HepG2 (cell line): ENCODE measurements at regions not wholly inside any gene's neighbourhood (a gene's known extent, or its start where the extent isn't known, plus 50 kb on each side); places are given as distances from the start of the nearest gene placed in this dataset.

Source experiments
- ATAC-seq: fragments of 200-7000 bp; cut with Tn5 transposase; 3 replicates; pipeline ENCODE4 v1.9.1; 2020; ENCODE audit warnings: mild to moderate bottlenecking, moderate library complexity
- BruUV-seq: library from RNA; stranded (reverse); fragments of 400-500 nt; replicated peaks from 2 replicates; lab custom pipeline; 2021; lab: Mats Ljungman, UMichigan
- CTCF ChIA-PET: fragments of 300-600 bp; formaldehyde crosslinking; extraction: SDS; loops from one replicate; lab custom pipeline; 2021; ENCODE audit warnings: low total read pairs, inconsistent platforms, low intra/inter-chr PET ratio; lab: Yijun Ruan, JAX
- POLR2A ChIA-PET: fragments of 350-600 bp; sonication (Branson Sonifier 250); formaldehyde crosslinking; loops from one replicate; lab custom pipeline; 2020; ENCODE audit warnings: antibody characterized with exemption, inconsistent platforms; lab: Yijun Ruan, JAX
- DNase-seq: peaks from one replicate; pipeline ENCODE4 v3.0.0-alpha.2; 2015; ENCODE audit warnings: low spot score
- FAIRE-seq: peaks from 3 replicates; lab custom pipeline; 2011; peaks lifted over from hg19 to GRCh38; lab: Jason Lieb, UNC
- H2AFZ ChIP-seq: one replicate; pipeline ENCODE4 v1.6.1; 2011; ENCODE audit warnings: low read length, inconsistent platforms
- H3K27ac ChIP-seq: fragments of 300-600 bp; 3 replicates; pipeline ENCODE4 v1.8.0; 2011; ENCODE audit warnings: mixed run types, mild to moderate bottlenecking, mixed read lengths, low read length, inconsistent platforms; ENCODE audit not compliant: insufficient read depth; ENCODE audit errors: extremely low read length
- H3K27me3 ChIP-seq, 2 experiments: fragments of 200-600 bp in 1 of 2; 2 replicates in 1 of 2; 3 replicates in 1 of 2; pipeline versions ENCODE4 v1.6.0 to v1.8.0; 2011; ENCODE audit warnings: low read length in 2 of 2, mild to moderate bottlenecking in 2 of 2, moderate library complexity in 2 of 2, inconsistent platforms in 1 of 2; ENCODE audit not compliant: insufficient read depth in 2 of 2, control insufficient read depth in 1 of 2
- H3K36me3 ChIP-seq, 2 experiments: fragments of 200-600 bp in 1 of 2; replicated peaks in 1 of 2; 2 replicates in 1 of 2; 3 replicates in 1 of 2; pipeline versions ENCODE4 v1.5.1 to v1.8.0; 2011; ENCODE audit warnings: low read length in 2 of 2, inconsistent platforms in 1 of 2; ENCODE audit not compliant: insufficient read depth in 2 of 2, control insufficient read depth in 1 of 2
- H3K4me1 ChIP-seq: 2 replicates; pipeline ENCODE4 v1.5.1; 2012; ENCODE audit warnings: low read length, inconsistent platforms; ENCODE audit not compliant: insufficient read depth
- H3K4me2 ChIP-seq: 2 replicates; pipeline ENCODE4 v1.6.0; 2011; ENCODE audit warnings: low read depth, low read length, inconsistent platforms
- H3K4me3 ChIP-seq, 3 experiments: fragments of 200-600 bp in 1 of 3; sonication (generic), shearing (Covaris generic) in 1 of 3; replicated peaks in 1 of 3; 2 replicates each; pipeline ENCODE4 v1.5.1; 2011 to 2016; ENCODE audit warnings: low read length in 3 of 3, inconsistent platforms in 2 of 3, low read depth in 2 of 3, mild to moderate bottlenecking in 2 of 3, control low read depth in 1 of 3, mixed read lengths in 1 of 3; ENCODE audit not compliant: insufficient read depth in 1 of 3
- H3K79me2 ChIP-seq: one replicate; pipeline ENCODE4 v1.6.1; 2011; ENCODE audit warnings: low read length, inconsistent platforms; ENCODE audit not compliant: insufficient read depth
- H3K9ac ChIP-seq: 2 replicates; pipeline ENCODE4 v1.6.0; 2011; ENCODE audit warnings: mild to moderate bottlenecking, low read depth, low read length, inconsistent platforms; ENCODE audit not compliant: insufficient read depth
- H3K9me3 ChIP-seq: 2 replicates; pipeline ENCODE4 v1.5.1; 2012; ENCODE audit warnings: mild to moderate bottlenecking, low read length
- H4K20me1 ChIP-seq: 2 replicates; pipeline ENCODE4 v1.6.0; 2011; ENCODE audit warnings: inconsistent platforms, mild to moderate bottlenecking, low read length, moderate library complexity; ENCODE audit not compliant: insufficient read depth
- ARNT ChIP-seq: fragments of 450-650 bp; IDR thresholded peaks from 2 replicates; pipeline ENCODE4 v1.6.1; 2017
- FOXA3 ChIP-seq: IDR thresholded peaks from 2 replicates; pipeline ENCODE4 v1.6.1; 2016; ENCODE audit warnings: missing genetic modification reagents, missing compliant biosample characterization
- ISL2 ChIP-seq: sonication (generic); formaldehyde crosslinking; IDR thresholded peaks from 2 replicates; pipeline ENCODE4 v1.5.0; 2020; ENCODE audit warnings: missing genetic modification reagents
- NR1H2 ChIP-seq: sonication (generic); formaldehyde crosslinking; IDR thresholded peaks from 2 replicates; pipeline ENCODE4 v1.8.1; 2022; ENCODE audit warnings: low read depth, missing genetic modification reagents, borderline replicate concordance
- SMAD3 ChIP-seq: sonication (generic); formaldehyde crosslinking; IDR thresholded peaks from 2 replicates; pipeline ENCODE4 v1.4.0; 2020; ENCODE audit warnings: missing genetic modification reagents
- ZC3H4 ChIP-seq: sonication (generic); formaldehyde crosslinking; IDR thresholded peaks from 2 replicates; pipeline ENCODE4 v1.4.0; 2020; ENCODE audit warnings: missing genetic modification reagents, borderline replicate concordance
- ZFP37 ChIP-seq: sonication (generic); formaldehyde crosslinking; IDR thresholded peaks from 2 replicates; pipeline ENCODE4 v1.4.0; 2020; ENCODE audit warnings: missing genetic modification reagents, borderline replicate concordance
- ZKSCAN8 ChIP-seq: IDR thresholded peaks from 2 replicates; pipeline ENCODE4 v1.6.1; 2016; ENCODE audit warnings: borderline replicate concordance, missing genetic modification reagents, missing compliant biosample characterization
- ZMAT3 ChIP-seq: sonication (generic); formaldehyde crosslinking; conservative IDR thresholded peaks from 2 replicates; pipeline ENCODE4 v1.7.0; 2021; ENCODE audit warnings: missing genetic modification reagents
- ZNF598 ChIP-seq: sonication (generic); formaldehyde crosslinking; IDR thresholded peaks from 2 replicates; pipeline ENCODE4 v1.5.1; 2020; ENCODE audit warnings: mild to moderate bottlenecking, missing genetic modification reagents, borderline replicate concordance
- WGBS: methylation state at CpG from one replicate; pipeline ENCODE4 v1.1.6; 2017; ENCODE audit warnings: low lambda C conversion rate; 5-methylcytosine and 5-hydroxymethylcytosine counted together
- in situ Hi-C: cut with HindIII; loops from 2 replicates; pipeline ENCODE4 v1.10.0; 2017; ENCODE audit warnings: low pct_unique_long_range_greater_than_20kb; ENCODE audit not compliant: extremely low pct_ligation_motif_present
- intact Hi-C: fragments of 100-400 bp; cut with micrococcal nuclease; formaldehyde crosslinking; loops from one replicate; pipeline ENCODE4 v1.10.0; 2022; ENCODE audit not compliant: unreplicated experiment
- TF ChIP-seq, protein P1 (sequence below): sonication (generic); formaldehyde crosslinking; IDR thresholded peaks from 2 replicates; pipeline ENCODE4 v1.4.0; 2020; ENCODE audit warnings: missing genetic modification reagents
- TF ChIP-seq, protein P2 (sequence below): sonication (generic); formaldehyde crosslinking; IDR thresholded peaks from 2 replicates; pipeline ENCODE4 v1.5.0; 2020; ENCODE audit warnings: missing genetic modification reagents
- TF ChIP-seq, protein P3 (sequence below): sonication (generic); formaldehyde crosslinking; IDR thresholded peaks from 2 replicates; pipeline ENCODE4 v1.5.0; 2020; ENCODE audit warnings: missing genetic modification reagents
- TF ChIP-seq, protein P4 (sequence below): sonication (generic); formaldehyde crosslinking; IDR thresholded peaks from 2 replicates; pipeline ENCODE4 v1.4.0; 2020; ENCODE audit warnings: missing genetic modification reagents
- TF ChIP-seq, protein P5 (sequence below): sonication (generic); formaldehyde crosslinking; IDR thresholded peaks from 2 replicates; pipeline ENCODE4 v1.4.0; 2020; ENCODE audit warnings: missing genetic modification reagents

DNA sequence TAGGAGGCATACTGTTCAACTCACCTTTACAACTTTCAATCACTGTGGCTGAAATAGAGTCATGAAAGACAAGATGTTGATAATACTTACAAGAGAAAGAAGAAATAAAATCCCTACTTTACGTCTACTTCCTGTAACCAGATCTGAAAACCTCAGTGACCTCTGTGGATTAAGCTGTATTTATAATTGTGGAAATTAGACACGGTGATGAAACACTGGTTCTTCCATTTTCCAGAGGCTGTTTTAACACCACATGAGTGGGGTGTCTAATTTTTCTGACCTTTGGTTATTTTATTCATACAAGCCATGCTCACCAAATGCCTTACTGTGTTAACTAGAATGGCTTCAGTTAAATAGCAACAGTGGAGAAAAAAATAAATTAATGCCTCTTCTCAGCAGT, 58.5 kb upstream of the HIVEP1 start (continued):
- TF ChIP-seq, protein P1, sequence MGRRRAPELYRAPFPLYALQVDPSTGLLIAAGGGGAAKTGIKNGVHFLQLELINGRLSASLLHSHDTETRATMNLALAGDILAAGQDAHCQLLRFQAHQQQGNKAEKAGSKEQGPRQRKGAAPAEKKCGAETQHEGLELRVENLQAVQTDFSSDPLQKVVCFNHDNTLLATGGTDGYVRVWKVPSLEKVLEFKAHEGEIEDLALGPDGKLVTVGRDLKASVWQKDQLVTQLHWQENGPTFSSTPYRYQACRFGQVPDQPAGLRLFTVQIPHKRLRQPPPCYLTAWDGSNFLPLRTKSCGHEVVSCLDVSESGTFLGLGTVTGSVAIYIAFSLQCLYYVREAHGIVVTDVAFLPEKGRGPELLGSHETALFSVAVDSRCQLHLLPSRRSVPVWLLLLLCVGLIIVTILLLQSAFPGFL (CRISPR knock-in tag), result no peak

DNA sequence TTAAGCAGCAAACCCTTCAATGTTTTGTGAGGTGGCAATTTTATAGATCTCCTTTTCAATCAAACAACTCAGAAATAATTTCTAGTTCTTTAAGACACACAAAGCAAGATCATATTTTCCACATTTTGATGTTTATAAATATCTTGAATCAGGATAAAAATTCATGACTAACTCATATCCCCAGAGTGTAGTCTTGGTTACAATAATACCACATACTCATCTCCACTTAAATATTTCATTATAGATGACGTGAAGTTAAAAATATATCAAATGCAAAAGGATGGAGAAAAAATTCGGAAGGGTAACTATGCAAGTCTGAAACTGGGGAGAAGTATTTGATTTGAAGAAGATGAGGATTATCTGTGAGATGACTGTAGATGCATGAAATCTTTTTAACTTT, 59.8 kb upstream of the HIVEP1 start:
- in situ Hi-C loops (no loop called here), intact Hi-C loops (no loop called here)
- Histone ChIP-seq H3K79me2 (no peaks in the 10 kb centered on the region), H4K20me1 (no peaks in the 10 kb centered on the region), H3K27ac (no peak overlapping the region), H3K9ac (no peak overlapping the region), H3K36me3 (no peaks in the 10 kb centered on the region), H2AFZ (no peak overlapping the region), H3K4me3 (no peak overlapping the region), H3K4me1 (no peaks in the 10 kb centered on the region), H3K9me3 (no peaks in the 10 kb centered on the region), H3K27me3 (no peaks in the 10 kb centered on the region), H3K4me2 (no peak overlapping the region)
- ATAC-seq (no peak), FAIRE-seq (no peak), DNase-seq (no peak)
- POLR2A ChIA-PET, result no interaction called here
- CTCF ChIA-PET, result no interaction called here
- WGBS, result 3% methylated on average over 2 of the region's 2 CpGs
- no TSS peak for BruUV-seq
- TF ChIP-seq, protein P2, sequence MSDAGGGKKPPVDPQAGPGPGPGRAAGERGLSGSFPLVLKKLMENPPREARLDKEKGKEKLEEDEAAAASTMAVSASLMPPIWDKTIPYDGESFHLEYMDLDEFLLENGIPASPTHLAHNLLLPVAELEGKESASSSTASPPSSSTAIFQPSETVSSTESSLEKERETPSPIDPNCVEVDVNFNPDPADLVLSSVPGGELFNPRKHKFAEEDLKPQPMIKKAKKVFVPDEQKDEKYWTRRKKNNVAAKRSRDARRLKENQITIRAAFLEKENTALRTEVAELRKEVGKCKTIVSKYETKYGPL (CRISPR knock-in tag), result no peak
- TF ChIP-seq ISL2 (CRISPR knock-in tag) (no peak), ZKSCAN8 (no peak), FOXA3 (no peak), SMAD3 (no peak), NR1H2 (CRISPR knock-in tag) (no peak), ZFP37 (CRISPR knock-in tag) (no peak), ZMAT3 (CRISPR knock-in tag) (no peak), ARNT (no peak), ZC3H4 (no peak), ZNF598 (CRISPR knock-in tag) (no peak)
- TF ChIP-seq, protein P3, sequence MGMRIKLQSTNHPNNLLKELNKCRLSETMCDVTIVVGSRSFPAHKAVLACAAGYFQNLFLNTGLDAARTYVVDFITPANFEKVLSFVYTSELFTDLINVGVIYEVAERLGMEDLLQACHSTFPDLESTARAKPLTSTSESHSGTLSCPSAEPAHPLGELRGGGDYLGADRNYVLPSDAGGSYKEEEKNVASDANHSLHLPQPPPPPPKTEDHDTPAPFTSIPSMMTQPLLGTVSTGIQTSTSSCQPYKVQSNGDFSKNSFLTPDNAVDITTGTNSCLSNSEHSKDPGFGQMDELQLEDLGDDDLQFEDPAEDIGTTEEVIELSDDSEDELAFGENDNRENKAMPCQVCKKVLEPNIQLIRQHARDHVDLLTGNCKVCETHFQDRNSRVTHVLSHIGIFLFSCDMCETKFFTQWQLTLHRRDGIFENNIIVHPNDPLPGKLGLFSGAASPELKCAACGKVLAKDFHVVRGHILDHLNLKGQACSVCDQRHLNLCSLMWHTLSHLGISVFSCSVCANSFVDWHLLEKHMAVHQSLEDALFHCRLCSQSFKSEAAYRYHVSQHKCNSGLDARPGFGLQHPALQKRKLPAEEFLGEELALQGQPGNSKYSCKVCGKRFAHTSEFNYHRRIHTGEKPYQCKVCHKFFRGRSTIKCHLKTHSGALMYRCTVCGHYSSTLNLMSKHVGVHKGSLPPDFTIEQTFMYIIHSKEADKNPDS (CRISPR knock-in tag), result no peak
- TF ChIP-seq, protein P4, sequence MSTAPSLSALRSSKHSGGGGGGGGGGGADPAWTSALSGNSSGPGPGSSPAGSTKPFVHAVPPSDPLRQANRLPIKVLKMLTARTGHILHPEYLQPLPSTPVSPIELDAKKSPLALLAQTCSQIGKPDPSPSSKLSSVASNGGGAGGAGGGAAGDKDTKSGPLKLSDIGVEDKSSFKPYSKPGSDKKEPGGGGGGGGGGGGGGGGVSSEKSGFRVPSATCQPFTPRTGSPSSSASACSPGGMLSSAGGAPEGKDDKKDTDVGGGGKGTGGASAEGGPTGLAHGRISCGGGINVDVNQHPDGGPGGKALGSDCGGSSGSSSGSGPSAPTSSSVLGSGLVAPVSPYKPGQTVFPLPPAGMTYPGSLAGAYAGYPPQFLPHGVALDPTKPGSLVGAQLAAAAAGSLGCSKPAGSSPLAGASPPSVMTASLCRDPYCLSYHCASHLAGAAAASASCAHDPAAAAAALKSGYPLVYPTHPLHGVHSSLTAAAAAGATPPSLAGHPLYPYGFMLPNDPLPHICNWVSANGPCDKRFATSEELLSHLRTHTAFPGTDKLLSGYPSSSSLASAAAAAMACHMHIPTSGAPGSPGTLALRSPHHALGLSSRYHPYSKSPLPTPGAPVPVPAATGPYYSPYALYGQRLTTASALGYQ, result no peak
- TF ChIP-seq, protein P5, sequence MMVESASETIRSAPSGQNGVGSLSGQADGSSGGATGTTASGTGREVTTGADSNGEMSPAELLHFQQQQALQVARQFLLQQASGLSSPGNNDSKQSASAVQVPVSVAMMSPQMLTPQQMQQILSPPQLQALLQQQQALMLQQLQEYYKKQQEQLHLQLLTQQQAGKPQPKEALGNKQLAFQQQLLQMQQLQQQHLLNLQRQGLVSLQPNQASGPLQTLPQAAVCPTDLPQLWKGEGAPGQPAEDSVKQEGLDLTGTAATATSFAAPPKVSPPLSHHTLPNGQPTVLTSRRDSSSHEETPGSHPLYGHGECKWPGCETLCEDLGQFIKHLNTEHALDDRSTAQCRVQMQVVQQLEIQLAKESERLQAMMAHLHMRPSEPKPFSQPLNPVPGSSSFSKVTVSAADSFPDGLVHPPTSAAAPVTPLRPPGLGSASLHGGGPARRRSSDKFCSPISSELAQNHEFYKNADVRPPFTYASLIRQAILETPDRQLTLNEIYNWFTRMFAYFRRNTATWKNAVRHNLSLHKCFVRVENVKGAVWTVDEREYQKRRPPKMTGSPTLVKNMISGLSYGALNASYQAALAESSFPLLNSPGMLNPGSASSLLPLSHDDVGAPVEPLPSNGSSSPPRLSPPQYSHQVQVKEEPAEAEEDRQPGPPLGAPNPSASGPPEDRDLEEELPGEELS, result no peak
